ENCODE measurements at regions not wholly inside any gene's neighbourhood (a gene's known extent, or its start where the extent isn't known, plus 50 kb on each side); places are given as distances from the start of the nearest gene placed in this dataset.

DNA sequence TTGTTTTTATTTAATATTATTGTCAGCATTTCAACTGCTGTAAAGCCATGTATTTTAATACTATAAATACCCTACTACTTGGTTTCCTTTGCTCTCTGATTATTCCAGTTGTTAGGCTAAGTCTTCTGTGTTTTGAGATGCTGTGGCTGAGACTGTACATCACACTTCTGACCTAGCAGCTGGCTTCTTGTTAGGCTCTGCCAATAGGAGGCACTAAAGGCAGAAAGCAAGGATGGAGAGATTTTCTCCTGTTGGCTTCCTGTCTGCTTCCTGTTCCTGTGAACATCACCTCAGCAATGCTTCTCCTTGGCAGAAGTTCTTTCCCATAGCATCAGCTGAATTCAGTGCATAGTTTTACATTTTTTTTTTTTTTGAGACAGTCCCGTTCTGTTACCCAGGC, 68.3 kb upstream of the YPEL5 start:
- Histone ChIP-seq H3K27ac (no peak overlapping the region), H3K9ac (no peak overlapping the region), H3K27me3 (ENCODE audit: control insufficient read depth, insufficient read depth, low read length) (no peaks in the 10 kb centered on the region), H3K4me3 (ENCODE audit: low read depth, low read length) (no peak overlapping the region), H2AFZ (no peak overlapping the region), H3K9me3 (ENCODE audit: control insufficient read depth, low read length) (no peaks in the 10 kb centered on the region), H3K79me2 (no peaks in the 10 kb centered on the region), H3K4me1 (no peaks in the 10 kb centered on the region), H3K4me2 (ENCODE audit: low read length) (no peak overlapping the region), H3K36me3 (ENCODE audit: control insufficient read depth, insufficient read depth, low read length) (no peaks in the 10 kb centered on the region)
- TF ChIP-seq, protein P1, sequence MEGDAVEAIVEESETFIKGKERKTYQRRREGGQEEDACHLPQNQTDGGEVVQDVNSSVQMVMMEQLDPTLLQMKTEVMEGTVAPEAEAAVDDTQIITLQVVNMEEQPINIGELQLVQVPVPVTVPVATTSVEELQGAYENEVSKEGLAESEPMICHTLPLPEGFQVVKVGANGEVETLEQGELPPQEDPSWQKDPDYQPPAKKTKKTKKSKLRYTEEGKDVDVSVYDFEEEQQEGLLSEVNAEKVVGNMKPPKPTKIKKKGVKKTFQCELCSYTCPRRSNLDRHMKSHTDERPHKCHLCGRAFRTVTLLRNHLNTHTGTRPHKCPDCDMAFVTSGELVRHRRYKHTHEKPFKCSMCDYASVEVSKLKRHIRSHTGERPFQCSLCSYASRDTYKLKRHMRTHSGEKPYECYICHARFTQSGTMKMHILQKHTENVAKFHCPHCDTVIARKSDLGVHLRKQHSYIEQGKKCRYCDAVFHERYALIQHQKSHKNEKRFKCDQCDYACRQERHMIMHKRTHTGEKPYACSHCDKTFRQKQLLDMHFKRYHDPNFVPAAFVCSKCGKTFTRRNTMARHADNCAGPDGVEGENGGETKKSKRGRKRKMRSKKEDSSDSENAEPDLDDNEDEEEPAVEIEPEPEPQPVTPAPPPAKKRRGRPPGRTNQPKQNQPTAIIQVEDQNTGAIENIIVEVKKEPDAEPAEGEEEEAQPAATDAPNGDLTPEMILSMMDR (IDR thresholded peaks at IDR 0.05): no peak

DNA sequence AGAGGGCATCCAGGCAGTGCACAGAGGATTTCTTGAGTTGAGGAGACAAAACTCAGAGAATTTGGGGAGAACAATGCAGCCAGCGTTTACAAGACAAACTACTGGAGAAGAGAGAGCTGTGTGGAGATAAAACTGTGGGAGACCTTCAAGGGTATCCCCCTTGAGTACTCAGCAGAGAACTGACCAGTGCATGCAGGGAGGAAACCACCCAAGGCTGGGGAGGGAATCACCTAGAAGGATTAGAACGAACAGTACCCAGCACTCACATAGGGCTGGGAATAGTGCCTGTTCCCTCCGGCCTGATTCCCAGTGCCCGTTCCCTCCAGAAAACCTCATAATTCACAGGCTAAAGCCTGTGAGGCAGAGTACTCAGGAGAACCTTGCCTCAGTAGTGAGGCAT, 61.9 kb upstream of the YPEL5 start:
- Histone ChIP-seq H3K27me3 (ENCODE audit: control insufficient read depth, insufficient read depth, low read length) (no peaks in the 10 kb centered on the region), H3K4me2 (ENCODE audit: low read length) (no peak overlapping the region), H3K4me1 (peaks cover 4% of the 10 kb centered on the region), H3K4me3 (ENCODE audit: low read depth, low read length) (no peak overlapping the region), H3K79me2 (no peaks in the 10 kb centered on the region), H3K27ac (no peak overlapping the region), H2AFZ (no peak overlapping the region), H3K9ac (no peak overlapping the region), H3K9me3 (ENCODE audit: control insufficient read depth, low read length) (no peaks in the 10 kb centered on the region), H3K36me3 (ENCODE audit: control insufficient read depth, insufficient read depth, low read length) (no peaks in the 10 kb centered on the region)
- TF ChIP-seq, protein P1 (IDR thresholded peaks at IDR 0.05): no peak

DNA sequence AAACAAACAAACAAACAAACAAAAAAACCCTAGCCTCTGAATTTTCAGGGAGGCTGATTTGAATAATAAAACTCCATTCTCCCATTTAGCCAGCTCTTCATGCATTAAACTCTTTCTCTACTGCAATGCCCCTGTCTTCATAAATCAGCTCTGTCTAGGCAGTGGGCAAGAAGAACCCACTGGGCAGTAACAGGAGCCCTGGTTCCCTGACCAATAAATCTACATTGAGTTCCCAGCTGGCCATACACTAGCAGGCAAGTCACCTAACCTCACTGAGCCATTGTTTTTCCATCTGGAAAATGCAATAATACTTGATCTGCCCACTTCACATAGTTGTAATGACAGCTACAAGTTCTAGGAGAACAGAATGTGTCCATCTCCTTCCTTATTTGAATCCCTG, 57.6 kb upstream of the YPEL5 start:
- H3K9ac ChIP-seq: no peak overlapping the region
- peaks cover 5% of the 10 kb centered on the region for H3K4me1 ChIP-seq
- no peaks in the 10 kb centered on the region for H3K79me2 ChIP-seq
- no peaks in the 10 kb centered on the region for H3K9me3 ChIP-seq (ENCODE audit: control insufficient read depth, low read length)
- no peaks in the 10 kb centered on the region for H3K27me3 ChIP-seq (ENCODE audit: control insufficient read depth, insufficient read depth, low read length)
- H3K4me3 ChIP-seq (ENCODE audit: low read depth, low read length): no peak overlapping the region
- TF ChIP-seq, protein P1 (IDR thresholded peaks at IDR 0.05): no peak
- H3K27ac ChIP-seq: no peak overlapping the region
- no peak overlapping the region for H2AFZ ChIP-seq
- no peak overlapping the region for H3K4me2 ChIP-seq (ENCODE audit: low read length)
- H3K36me3 ChIP-seq (ENCODE audit: control insufficient read depth, insufficient read depth, low read length): no peaks in the 10 kb centered on the region

DNA sequence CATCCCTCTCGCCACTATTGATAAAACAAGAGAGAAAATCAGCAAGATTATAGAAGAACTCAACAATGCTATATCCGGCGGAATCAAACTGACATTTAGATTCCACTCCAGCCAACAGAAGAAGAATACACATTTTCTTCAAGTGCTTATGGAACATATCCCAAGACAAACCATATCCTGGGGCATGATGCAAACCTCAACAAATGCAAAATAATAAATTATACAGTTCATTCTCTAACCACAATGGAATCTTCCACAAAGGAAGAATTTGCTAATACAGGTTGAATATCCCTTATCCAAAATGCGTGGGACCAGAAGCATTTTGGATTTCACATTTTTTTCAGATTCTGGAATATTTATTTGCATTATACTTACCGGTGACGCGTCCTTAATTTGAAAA, 51.4 kb upstream of the YPEL5 start:
- H3K36me3 ChIP-seq (ENCODE audit: control insufficient read depth, insufficient read depth, low read length): no peaks in the 10 kb centered on the region
- no peaks in the 10 kb centered on the region for H3K27me3 ChIP-seq (ENCODE audit: control insufficient read depth, insufficient read depth, low read length)
- H3K9ac ChIP-seq: no peak overlapping the region
- H3K27ac ChIP-seq: no peak overlapping the region
- no peak overlapping the region for H3K4me3 ChIP-seq (ENCODE audit: low read depth, low read length)
- H2AFZ ChIP-seq: no peak overlapping the region
- no peaks in the 10 kb centered on the region for H3K9me3 ChIP-seq (ENCODE audit: control insufficient read depth, low read length)
- no peaks in the 10 kb centered on the region for H3K79me2 ChIP-seq
- no peak overlapping the region for H3K4me2 ChIP-seq (ENCODE audit: low read length)
- no peaks in the 10 kb centered on the region for H3K4me1 ChIP-seq
- TF ChIP-seq, protein P1 (IDR thresholded peaks at IDR 0.05): no peak

DNA sequence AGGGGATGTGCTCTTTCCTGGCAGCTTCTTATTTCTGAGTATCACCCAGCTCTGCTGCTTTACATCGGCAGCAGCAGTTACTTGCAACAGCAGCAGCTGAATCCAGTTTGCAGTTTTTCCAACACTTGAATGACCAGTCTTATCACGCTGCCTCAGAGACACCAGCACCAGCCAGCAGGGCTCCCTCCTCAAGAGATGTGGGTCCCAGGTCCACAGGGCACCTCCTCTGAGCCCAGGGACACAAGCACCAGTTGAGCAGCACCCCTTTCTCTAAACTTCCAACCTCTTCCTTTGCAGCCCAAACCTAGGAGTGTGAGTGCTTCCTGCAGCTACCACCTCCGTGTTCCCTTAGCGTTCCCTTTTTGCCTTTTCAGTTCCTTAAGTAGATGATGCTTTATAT, 50.4 kb upstream of the YPEL5 start:
- Histone ChIP-seq H3K79me2 (no peaks in the 10 kb centered on the region), H3K4me1 (no peaks in the 10 kb centered on the region), H3K9ac (no peak overlapping the region), H3K27ac (no peak overlapping the region), H3K36me3 (ENCODE audit: control insufficient read depth, insufficient read depth, low read length) (no peaks in the 10 kb centered on the region), H3K27me3 (ENCODE audit: control insufficient read depth, insufficient read depth, low read length) (no peaks in the 10 kb centered on the region), H2AFZ (no peak overlapping the region), H3K9me3 (ENCODE audit: control insufficient read depth, low read length) (no peaks in the 10 kb centered on the region), H3K4me2 (ENCODE audit: low read length) (no peak overlapping the region), H3K4me3 (ENCODE audit: low read depth, low read length) (no peak overlapping the region)
- TF ChIP-seq, protein P1 (IDR thresholded peaks at IDR 0.05): no peak

Data from parathyroid adenoma (tissue), 2 donors.